GM19351 (cell line): ENCODE measurements at regions not wholly inside any gene's neighbourhood (a gene's known extent, or its start where the extent isn't known, plus 50 kb on each side); places are given as distances from the start of the nearest gene placed in this dataset.

Experiments used
- ATAC-seq: cut with Tn5 transposase; IDR thresholded peaks from one replicate; pipeline ENCODE4 v1.9.1; 2021; ENCODE audit warnings: mild to moderate bottlenecking, moderate library complexity; ENCODE audit not compliant: unreplicated experiment

DNA sequence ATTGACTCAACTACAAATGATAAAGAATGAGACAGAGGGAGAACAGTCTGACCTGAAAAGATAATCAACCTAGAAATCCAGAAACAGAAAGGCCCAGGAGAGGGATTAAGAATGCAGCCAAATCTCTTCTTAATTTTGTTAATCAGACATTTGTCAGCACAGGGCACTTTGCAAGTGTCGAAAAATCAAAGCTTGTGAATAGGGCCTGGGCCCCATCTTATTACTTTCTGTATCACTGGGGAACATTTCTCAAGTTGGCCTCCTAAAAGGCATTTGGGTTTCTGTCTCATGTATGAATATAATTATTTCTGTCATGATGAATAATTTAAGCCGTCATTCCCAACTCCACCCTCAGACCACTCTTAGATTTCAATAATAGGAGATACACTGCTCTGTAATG, 308.4 kb upstream of the PRKCQ start:
- ATAC-seq, result no peak

DNA sequence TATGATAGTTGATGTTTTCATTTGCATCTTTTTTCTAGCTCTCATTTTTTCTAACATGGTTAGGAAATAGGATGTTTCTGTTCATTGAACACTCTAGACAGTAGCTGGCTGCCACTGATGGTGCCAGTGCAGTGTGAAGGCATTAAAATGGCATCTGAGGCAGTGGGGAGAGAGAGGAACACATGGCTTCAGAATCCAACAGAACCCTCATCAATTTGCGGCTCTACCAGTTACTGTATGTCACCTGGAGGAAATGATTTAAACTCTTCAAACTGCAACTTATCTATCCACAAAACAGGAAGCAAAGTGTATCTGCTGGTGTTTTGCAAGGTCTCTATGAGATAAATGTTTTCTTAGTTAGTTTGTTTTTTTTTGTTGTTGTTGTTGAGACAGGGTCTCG, 305.2 kb upstream of the PRKCQ start:
- ATAC-seq, result no peak

DNA sequence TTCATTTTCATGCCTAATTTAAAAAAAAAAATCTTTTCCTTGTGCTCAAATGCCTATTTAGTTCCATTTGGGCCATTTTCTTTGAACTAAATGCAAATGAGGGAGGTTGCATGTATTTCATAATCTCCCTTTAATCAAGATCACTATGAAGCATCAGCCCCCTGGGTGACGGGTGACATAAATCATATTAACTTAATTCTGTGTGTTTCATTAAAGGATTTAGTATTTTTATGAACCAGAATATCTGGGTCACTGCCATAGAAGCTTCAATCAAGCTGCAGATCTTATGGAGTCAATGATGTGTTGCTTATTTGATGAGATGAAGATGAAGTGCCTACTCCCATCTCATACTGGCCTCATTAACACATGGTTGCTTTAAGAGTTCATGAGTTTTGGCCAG, 301.9 kb upstream of the PRKCQ start:
- ATAC-seq, result no peak

DNA sequence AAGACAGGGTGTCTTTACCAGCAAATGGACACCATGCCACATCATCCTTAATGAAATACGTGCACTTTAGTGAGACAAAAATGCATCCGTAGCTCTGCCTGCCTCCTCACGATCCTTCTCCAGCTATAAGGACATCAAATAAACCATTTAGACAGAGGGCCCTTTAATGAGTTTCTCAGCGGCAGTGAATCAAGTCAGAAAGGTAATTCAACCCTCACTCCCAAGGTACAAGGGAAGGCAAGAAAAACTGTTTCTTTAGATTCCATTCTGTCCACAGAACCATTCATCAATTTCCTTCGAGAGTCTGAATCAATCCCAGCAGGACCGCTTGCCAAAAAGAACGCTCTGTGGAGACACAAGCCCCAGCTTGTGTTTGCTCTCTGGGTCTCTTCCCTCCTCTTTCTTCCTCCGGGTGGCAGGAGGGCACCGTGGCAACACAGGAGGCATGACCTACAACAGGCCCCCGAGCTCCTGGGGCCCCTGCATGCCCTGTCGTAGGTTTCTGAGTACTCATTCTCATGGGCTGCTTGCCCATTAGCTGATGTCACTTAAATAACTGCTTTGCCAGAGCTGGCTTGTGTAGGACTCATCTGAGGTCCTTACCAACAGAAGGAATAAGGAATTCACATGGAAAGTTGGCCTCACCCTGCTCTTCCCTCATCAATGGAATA, 297.8 kb upstream of the PRKCQ start:
- no peak for ATAC-seq

DNA sequence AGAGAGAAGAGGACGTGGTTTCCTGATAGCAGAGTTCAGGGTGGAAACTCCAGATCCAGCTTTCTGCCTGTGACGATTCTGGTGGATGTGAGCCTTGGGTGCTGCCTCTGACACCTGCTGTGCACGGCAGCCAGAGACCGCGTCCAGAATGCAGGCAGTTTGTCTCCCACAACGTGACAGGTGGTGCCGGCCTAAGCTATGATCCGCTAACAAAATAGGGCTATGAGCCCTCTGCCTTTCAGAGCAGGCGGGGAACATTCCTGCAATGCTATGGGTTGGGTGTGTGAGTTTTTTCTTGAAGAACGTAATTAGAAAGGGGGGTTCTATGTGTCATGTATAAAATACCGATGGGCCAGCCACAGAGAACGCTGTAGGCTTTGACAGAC, 297.3 kb upstream of the PRKCQ start:
- no peak for ATAC-seq

DNA sequence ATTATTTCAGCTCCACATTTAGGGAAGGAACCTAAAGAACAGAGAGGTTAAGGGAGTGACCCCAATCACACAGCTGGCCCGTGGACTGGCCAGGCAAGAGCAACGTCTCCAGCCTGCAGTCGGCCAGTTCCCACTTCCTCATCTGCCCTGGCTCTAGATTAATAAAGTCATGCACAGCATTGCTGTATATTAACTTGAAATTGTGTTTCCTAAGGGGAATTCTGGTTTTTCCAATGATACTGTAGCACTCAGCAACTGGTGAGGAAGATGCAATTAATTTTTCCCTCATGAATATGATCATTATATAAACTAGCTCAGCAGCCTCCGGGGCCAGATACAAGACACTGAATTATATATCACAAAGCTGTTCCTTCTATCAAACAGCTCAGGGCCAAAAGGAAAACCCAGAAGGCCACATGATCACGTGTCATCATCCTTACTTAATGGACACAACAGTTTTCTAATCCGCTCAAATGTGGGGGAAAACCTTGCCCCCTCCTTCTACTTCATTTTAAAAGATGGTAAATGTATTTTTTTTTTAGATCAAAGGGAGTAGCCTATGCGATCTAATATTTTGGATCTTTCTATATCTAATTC, 295.3 kb upstream of the PRKCQ start:
- no peak for ATAC-seq

DNA sequence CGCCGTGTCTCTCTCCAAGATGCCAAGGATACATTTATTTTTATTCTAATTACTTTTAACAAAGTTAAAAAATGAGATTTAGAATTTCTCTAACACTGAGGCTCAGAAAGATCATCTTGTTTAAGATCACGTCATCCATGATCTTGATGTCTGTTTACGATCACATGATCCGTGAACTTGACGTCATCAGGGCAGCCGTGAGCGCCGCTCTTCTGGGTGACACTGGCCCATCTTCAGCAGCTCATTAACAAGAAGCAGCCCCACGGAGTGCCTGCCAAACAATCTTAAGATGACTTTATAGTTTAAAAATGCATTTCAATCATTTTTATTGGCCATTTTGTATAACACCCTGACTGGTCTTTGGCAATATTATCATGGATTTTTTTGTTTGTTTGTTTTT, 291.1 kb upstream of the PRKCQ start:
- no peak for ATAC-seq

DNA sequence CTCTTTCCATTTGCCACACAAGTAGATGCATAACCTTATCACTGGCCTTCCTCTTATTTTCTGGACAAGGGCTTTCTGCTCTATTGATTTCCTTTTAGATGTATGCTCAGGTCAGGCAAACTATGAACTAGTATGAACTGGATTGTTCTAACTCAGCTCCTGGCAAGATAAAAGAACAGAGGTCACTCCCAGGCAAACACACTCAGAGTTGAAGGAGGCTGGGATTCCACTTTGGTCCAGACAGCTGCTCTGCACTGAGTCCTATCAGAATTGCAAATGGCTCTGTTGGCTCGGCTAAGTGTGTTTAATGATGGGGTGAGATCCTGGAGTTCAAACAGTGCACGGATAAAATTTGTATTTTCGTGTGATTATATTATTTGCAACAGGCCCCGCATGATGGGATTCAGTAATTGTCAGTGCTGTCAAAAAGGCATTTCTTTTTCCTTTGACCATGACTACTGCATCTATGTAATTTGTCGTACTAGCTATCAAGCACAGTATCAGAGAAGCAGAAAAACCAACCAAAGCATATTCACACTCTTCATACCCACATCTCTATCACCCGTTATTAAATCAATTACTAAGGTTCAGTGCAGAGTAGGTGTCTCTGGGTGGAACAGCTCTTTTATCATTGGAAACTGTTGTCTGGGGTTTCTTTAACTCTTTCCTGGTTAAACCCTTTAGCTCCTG, 288.1 kb upstream of the PRKCQ start:
- ATAC-seq, result no peak

DNA sequence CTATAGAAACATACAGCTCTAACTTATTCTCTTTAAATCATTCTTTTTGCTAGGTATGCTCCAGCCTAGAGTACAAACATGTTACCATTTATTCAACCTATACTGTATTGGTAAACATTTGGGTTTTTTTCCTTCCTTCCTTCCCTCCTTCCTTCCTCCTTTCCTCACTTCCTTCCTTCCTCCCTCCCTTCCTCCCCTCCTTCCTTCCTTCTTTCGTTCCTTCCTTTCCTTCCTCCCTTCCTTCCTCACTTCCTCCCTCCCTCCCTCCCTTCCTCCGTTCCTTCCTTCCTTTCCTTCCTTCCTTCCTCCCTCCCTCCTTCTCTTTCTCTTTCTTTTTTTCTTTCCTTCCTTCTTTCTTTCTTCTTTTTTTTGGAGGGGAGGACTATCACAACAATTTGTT, 286.7 kb upstream of the PRKCQ start:
- ATAC-seq, result no peak

DNA sequence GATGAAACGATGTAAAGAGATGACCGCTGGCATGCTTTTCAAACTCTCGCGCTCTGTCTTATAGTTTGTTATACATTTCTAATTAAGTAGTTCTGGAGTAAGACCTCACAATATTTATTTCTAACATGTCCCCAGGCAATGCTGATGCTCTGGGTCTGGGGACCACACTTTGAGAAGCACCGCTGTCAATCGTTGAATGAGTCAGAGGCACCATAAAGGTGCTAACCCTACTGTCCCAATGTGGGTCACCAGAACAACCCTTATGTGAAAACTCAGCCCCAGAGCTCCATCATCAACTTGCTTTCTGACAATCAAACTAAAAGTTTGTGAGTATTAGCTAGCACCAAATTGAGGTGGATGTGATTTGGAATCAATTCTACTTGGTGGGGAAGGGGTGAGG, 284.1 kb upstream of the PRKCQ start:
- no peak for ATAC-seq

DNA sequence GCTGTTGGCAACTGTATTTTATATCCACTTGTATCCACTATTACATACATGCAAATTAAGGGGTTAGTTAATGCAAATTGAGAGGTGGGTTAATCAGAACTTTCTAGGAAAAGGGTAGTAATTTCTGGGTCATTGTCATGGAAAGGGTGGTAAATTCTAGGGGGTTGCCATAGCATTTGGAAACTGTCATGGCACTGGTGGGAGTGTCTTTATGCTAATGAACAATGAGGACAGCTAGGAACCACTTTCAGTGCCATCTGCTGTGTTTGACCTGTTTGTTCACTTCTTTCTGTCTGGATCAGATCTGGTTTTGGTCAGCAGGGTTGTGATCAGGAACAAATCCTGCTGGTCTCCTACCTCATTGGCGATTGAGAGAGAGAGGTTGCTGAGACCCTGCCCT, 283.3 kb upstream of the PRKCQ start:
- no peak for ATAC-seq

DNA sequence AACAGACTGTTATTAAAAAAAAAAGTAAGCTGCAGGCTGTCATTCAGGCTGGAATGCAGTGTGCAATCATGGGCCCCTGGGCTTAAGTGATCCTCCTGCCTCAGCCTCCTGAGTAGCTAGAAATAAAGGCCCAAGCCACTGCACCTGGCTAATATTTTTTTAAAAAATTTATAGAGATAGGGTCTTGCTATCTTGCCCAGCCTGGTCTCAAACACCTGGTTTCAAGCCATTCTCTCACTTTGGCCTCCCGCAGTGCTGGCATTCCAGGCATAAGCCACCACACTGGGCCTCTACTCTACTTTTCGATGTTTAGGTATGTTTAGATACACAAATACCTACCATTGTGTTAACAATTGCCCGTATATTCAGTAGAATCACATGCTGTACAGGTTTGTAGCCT, 270.4 kb upstream of the PRKCQ start:
- no peak for ATAC-seq

DNA sequence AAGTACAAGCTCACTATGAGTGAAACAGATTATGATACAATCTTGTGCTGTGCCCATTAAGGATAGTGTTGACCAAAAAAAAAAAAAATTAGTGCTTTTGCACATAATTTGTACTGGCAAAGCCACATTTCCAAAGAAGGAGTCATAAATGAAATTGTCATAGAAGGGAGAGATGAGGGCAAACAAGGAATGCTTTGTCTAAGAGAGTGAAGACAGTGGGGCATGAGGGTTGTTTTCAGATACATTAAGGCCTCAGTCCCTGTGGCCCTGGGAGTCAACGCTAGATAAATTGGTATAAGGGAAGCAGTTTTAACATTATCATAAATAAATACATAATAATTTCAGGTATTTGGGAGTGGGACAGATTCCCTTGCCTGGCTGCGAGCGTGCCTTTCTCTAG, 267.5 kb upstream of the PRKCQ start:
- no peak for ATAC-seq

DNA sequence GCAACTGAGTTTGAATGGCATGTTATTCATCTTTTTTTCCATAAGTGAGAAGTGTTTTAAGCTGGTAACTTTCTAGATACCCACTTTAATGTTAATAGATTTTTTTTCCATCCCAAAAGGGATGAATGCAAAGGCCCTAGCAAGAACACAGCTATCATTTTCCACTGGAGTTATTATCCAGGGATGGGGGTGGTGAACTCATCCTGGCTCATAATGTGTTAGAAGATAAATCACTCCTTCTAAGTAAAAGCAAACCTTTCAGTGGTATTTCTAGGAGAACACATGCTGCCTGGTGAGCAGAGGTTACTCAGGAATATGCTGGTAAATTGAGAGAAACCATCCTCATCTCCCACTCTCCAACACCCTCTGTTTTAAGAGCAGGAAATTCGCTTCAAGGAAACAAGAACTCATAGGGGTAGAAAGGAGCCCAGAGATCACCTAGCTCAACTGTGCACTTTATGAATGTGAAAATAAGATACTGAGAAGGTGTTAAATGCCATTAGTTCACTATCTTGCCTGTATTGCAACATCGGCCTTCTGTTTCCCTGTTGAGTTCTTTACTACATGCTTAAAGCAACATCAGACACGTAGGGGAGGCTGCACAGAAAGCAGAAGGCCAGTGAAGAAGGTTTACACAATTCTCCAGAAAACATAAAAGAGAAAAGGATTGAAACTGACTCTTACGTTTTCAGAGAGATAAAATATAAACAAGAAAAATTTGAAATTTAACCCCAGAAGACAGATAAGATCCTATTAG, 264.0 kb upstream of the PRKCQ start:
- no peak for ATAC-seq

DNA sequence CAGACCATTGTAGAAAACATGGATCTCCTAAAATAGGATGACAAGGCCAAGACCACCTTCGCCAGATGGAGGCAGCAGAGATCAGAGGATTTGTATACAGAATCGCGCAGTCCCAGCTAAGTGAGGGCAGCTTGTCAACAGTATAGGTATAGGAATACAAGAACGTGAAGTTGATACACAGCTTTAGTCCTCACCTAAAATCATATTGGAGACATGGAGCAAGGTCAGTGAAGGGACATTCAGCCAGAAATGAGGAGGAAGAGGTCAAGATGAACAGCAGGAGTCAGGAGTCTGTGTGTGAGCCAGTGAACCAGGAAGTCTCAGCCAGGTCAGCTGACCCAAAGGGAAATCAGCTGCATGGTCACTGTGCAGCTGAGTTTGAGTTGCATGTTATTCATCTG, 263.4 kb upstream of the PRKCQ start:
- ATAC-seq, result no peak

DNA sequence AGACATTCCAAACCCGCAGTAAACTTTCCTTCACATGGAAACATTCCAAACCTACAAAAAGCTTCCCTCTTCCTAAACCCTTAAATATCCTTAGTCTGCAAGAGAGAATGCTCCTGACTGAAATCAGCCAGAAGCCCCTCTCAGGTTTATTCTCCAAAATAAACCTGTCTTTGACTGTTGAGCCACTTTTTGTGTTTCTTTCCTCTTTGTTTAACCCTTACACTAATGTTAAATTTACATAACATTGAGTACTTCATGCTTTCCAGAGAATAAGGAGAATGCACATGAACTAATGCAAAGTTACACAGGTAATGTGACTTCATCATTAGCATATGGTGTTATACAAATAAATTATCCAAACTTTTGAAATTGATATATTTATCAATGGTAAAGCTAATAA, 262.6 kb upstream of the PRKCQ start:
- ATAC-seq, result no peak

DNA sequence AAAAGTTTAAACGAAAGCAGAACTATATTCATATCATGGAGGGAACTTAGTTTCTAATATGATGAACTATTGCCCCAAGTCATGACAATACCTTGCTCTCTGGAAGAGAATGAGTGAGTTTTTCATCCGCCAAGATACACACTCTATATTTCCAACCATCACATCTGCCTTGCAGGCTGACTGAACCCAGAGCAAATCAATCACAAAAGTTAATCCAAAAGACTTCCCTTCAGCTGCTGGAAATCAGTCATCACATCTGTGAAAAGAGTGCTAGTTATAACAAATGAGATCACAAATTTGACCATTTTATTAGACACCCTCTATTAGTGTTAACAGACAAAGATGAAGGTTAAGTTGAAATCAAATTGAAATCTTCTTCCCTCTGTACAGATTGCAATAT, 261.7 kb upstream of the PRKCQ start:
- no peak for ATAC-seq

DNA sequence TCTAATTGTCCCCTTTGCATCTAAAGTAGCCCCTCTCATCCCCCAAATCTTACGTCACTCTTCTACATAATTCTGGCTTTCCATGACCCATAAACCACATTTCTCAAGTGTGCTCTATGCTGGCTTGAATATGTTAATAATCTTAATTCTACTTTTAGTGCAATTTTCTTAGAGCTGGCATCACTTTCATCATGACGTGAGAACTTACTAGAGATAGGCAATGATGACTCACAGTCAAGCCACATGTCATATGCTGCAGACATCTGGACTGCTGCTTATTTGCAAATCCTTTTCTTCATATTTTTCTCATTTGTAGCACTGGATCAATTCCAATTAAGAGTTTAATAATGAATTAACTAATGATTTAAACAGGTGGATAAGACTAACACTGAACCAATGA, 260.7 kb upstream of the PRKCQ start:
- no peak for ATAC-seq

DNA sequence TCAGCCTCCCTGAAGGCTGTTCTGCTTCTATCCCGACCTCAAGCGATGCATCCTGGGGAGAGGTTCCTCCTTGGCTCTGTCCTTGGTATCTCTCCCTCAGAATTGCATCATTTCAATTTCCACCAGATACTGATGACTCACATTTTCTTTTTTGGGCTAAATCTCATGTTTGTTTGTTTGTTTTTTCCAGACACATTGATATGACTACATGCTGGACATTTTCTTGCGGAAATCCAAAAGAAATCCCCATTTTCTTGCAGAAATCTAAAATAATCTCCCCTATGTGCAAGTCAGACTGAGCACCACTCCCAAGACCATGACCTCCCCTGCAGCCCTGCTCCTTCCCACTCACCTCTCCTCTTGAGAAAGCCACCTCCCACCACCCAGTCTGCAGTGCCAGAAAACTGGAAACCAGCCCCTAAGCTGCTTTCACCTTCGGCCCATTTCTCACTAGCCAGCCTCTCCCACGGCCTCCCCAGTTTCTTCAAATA, 260.2 kb upstream of the PRKCQ start:
- ATAC-seq, result no peak

DNA sequence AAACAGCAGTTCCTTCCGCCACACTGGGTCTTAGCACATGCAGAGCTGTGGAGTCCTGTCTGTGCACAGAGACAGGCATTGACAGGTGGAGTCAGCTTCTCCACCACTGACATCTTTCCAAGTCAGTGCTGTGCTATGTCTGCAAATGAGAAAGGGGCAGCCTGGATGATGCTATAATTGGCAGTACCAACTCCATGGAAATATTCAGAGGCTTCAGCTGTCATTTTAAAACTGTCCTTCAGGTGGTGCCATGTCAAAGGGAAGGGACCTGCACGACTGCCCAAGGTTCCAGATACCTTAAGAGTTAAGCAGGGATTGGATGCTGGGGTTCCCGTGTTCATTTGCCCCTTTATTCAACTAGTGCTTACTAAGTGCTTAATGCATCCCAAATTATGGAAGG, 258.0 kb upstream of the PRKCQ start:
- ATAC-seq, result no peak

DNA sequence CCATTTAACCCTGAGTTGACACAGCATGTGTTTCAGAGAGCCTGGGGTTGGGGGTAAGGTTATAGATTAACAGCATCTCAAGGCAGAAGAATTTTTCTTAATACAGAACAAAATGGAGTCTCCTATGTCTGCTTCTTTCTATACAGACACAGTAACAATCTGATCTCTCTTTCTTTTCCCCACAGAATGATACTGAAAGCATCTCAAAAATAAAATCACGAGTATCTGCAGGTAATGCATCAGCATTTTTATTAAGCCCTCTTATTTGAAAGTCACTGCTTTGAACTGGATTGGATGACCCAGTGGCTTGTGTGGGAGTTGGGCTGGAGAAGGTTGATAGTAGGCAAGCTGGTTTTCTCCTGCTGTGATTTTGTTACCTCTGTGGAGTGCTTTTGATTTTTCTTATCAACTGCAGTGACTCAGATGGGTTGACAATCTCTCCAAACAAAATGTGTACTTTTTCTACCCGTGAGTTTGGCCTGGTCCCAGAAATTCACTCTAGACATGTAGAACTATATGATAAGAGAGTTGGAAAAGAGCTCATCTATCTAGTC, 253.5 kb upstream of the PRKCQ start:
- no peak for ATAC-seq
